KMS-11 (cell line): ENCODE measurements at regions not wholly inside any gene's neighbourhood (a gene's known extent, or its start where the extent isn't known, plus 50 kb on each side); places are given as distances from the start of the nearest gene placed in this dataset.
A peak's percentile ranks its signal among the peaks of the same experiment; 100 is the strongest.

ENCODE experiments used
- H2AFZ ChIP-seq: fragments of 200-600 bp; sonication (generic); 2 replicates; pipeline ENCODE4 v1.6.1; 2016; ENCODE audit warnings: antibody characterized with exemption, mixed run types, low read depth
- H3K27ac ChIP-seq: fragments of 200-600 bp; sonication (generic); 2 replicates; pipeline ENCODE4 v1.6.1; 2016; ENCODE audit warnings: mild to moderate bottlenecking, mixed run types
- H3K27me3 ChIP-seq: fragments of 200-600 bp; sonication (generic); 2 replicates; pipeline ENCODE4 v1.6.1; 2017; ENCODE audit warnings: mild to moderate bottlenecking, low read depth, mixed run types, moderate library complexity; ENCODE audit not compliant: insufficient read depth
- H3K36me3 ChIP-seq: fragments of 200-600 bp; sonication (generic); 2 replicates; pipeline ENCODE4 v1.6.1; 2017; ENCODE audit warnings: mild to moderate bottlenecking, mixed run types; ENCODE audit not compliant: insufficient read depth
- H3K4me1 ChIP-seq: fragments of 200-600 bp; sonication (generic); 2 replicates; pipeline ENCODE4 v1.6.1; 2016; ENCODE audit warnings: mild to moderate bottlenecking, low read depth, mixed run types; ENCODE audit not compliant: poor library complexity, severe bottlenecking
- H3K4me2 ChIP-seq: fragments of 200-600 bp; sonication (generic); 2 replicates; pipeline ENCODE4 v1.7.0; 2016; ENCODE audit warnings: mild to moderate bottlenecking, mixed run types
- H3K4me3 ChIP-seq: fragments of 200-600 bp; sonication (generic); IDR thresholded peaks from 2 replicates; pipeline ENCODE4 v1.6.1; 2017; ENCODE audit warnings: low read depth, low read length, mixed read lengths; ENCODE audit not compliant: insufficient read depth
- H3K79me2 ChIP-seq: fragments of 200-600 bp; sonication (generic); 2 replicates; pipeline ENCODE4 v1.6.1; 2016; ENCODE audit warnings: low read depth, mixed run types; ENCODE audit not compliant: insufficient read depth
- H3K9ac ChIP-seq: fragments of 200-600 bp; sonication (generic); 2 replicates; pipeline ENCODE4 v1.6.1; 2016; ENCODE audit warnings: mild to moderate bottlenecking, mixed run types
- H4K20me1 ChIP-seq: fragments of 200-600 bp; sonication (generic); 2 replicates; pipeline ENCODE4 v1.6.1; 2016; ENCODE audit warnings: mild to moderate bottlenecking, mixed run types; ENCODE audit not compliant: insufficient read depth
- TF ChIP-seq, protein P1 (sequence below): fragments of 200-600 bp; sonication (generic); conservative IDR thresholded peaks from 2 replicates; pipeline ENCODE4 v1.6.1; 2017; ENCODE audit warnings: low read depth, mild to moderate bottlenecking, antibody characterized with exemption, low read length, moderate library complexity, mixed read lengths

DNA sequence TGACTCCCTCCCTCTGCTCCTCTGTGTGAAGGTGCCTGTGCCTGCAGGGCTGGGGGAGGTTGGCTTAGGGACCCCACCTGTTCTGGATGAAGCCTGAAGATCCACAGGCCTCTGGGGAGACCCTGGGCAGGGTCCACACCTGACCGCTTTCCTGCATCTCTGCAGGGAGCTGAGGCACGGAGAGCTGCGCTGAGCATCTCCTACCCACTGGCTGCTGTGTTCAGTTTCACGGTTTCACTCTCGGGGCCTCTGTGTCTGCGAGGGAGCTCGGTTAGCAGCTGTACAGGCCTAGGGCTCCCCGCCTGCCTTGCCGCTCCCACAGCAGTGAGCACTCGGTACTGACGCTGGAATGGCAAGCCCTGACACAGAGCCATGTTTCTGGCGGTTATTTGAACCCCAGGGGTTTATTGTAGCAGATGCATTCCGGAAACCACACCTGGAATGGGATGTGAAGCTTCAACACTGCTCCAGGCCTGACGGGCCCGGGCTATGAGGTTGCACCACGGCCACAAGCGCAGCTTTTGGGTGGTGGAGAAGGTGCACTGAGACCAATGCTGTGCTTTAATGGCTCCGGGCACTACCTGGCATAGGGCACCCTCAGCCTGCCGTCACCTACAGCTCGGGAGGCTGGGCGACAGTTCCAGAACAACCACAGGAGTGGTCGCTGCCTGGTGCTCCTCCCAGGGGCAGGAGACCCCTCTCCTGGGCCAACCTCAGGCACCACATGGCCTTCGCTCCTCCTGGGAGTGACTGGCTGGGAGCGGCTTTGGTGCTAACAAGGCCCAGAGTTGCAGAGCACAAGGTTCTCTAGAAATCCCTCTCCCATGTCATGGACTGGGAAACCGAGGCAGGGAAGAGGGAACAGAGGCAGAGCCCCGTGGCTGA lies 257.9 kb downstream of the NDUFA10 start:
- no peaks in the 10 kb centered on the region for H3K36me3 ChIP-seq
- no peaks in the 10 kb centered on the region for H4K20me1 ChIP-seq
- H3K4me1 ChIP-seq = peaks cover 43% of the 10 kb centered on the region
- no peaks in the 10 kb centered on the region; the same call in 1 of the 2 replicates for H3K27me3 ChIP-seq
- H3K9ac ChIP-seq = no peak overlapping the region
- H3K79me2 ChIP-seq = no peaks in the 10 kb centered on the region
- H3K4me2 ChIP-seq = peak overlapping the region; percentile 31
- peak overlapping the region; percentile 25; the same call in 1 of the 2 replicates for H3K27ac ChIP-seq
- peak overlapping the region; percentile 44; the same call in 1 of the 2 replicates for H2AFZ ChIP-seq
- TF ChIP-seq, protein P1, sequence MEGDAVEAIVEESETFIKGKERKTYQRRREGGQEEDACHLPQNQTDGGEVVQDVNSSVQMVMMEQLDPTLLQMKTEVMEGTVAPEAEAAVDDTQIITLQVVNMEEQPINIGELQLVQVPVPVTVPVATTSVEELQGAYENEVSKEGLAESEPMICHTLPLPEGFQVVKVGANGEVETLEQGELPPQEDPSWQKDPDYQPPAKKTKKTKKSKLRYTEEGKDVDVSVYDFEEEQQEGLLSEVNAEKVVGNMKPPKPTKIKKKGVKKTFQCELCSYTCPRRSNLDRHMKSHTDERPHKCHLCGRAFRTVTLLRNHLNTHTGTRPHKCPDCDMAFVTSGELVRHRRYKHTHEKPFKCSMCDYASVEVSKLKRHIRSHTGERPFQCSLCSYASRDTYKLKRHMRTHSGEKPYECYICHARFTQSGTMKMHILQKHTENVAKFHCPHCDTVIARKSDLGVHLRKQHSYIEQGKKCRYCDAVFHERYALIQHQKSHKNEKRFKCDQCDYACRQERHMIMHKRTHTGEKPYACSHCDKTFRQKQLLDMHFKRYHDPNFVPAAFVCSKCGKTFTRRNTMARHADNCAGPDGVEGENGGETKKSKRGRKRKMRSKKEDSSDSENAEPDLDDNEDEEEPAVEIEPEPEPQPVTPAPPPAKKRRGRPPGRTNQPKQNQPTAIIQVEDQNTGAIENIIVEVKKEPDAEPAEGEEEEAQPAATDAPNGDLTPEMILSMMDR = no peak
- H3K4me3 ChIP-seq = no peak overlapping the region

DNA sequence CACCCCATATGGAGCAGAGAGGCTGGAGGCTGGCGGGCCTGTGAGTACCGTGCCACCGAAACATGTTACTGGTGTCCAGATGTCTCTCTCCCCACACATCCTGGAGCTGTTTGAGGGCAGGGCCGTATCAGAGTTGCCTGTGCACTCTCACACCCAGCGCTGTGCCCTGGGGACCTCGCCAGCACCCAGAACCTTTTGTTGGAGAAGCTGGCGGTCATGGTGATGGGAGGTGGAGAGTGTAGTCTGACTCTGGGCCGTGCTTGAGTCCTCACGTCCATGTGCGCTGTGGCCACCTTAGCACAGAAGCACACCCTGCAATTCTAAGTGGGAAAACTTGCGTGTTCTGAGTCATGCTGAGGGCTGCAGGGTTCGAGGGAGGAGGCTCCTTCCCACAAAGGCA lies 259.2 kb downstream of the NDUFA10 start:
- no peak overlapping the region for H3K9ac ChIP-seq
- H3K36me3 ChIP-seq = no peaks in the 10 kb centered on the region
- H3K4me1 ChIP-seq = peaks cover 39% of the 10 kb centered on the region
- H3K27ac ChIP-seq = no peak overlapping the region
- H3K4me3 ChIP-seq = no peak overlapping the region
- H4K20me1 ChIP-seq = no peaks in the 10 kb centered on the region
- no peak overlapping the region for H2AFZ ChIP-seq
- no peak overlapping the region for H3K4me2 ChIP-seq
- no peaks in the 10 kb centered on the region for H3K79me2 ChIP-seq
- H3K27me3 ChIP-seq = no peaks in the 10 kb centered on the region; the same call in 1 of the 2 replicates
- TF ChIP-seq, protein P1 = no peak

DNA sequence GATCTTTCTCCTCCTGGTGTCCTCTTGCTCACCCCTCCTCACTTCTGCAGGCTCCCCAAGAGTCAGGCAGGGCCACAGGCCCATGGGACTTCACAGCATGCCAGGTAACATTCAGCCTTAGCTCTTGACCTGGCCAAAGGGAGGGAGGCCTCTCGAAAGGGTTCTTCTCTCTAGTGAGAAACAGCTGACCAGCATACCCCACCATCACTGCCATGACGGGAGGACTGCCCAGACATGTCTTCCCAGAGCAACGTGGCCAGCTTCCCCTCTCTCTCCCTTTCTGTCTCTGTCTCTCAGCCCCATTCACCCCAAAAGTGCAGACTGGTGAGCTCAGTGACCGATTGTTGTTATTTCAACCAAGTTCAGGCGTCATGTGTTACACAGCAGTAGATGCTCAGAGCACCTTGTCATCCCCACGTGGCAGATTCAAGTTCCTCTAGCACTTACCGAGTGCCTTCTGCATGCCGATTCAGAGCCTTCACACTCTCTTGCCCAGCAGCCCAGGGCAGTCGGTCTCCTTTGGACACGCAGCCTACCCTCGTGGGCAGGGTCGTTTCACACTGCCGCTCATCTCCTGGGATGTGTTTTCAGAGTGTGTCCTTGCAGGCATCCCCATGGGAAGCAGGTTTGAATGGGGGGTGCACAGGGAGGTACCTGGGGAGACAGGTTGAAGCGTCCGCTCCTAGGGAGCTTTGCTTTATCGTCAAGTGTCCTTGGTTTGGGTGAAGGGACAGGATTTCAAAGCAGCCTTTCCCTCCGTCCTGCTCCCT lies 259.9 kb downstream of the NDUFA10 start:
- Histone ChIP-seq H3K79me2 (no peaks in the 10 kb centered on the region), H3K36me3 (no peaks in the 10 kb centered on the region), H3K9ac (no peak overlapping the region), H3K27ac (no peak overlapping the region), H3K4me1 (peaks cover 33% of the 10 kb centered on the region), H3K27me3 (no peaks in the 10 kb centered on the region; the same call in 1 of the 2 replicates), H3K4me2 (no peak overlapping the region), H2AFZ (no peak overlapping the region), H4K20me1 (no peaks in the 10 kb centered on the region), H3K4me3 (no peak overlapping the region)
- TF ChIP-seq, protein P1 = no peak

DNA sequence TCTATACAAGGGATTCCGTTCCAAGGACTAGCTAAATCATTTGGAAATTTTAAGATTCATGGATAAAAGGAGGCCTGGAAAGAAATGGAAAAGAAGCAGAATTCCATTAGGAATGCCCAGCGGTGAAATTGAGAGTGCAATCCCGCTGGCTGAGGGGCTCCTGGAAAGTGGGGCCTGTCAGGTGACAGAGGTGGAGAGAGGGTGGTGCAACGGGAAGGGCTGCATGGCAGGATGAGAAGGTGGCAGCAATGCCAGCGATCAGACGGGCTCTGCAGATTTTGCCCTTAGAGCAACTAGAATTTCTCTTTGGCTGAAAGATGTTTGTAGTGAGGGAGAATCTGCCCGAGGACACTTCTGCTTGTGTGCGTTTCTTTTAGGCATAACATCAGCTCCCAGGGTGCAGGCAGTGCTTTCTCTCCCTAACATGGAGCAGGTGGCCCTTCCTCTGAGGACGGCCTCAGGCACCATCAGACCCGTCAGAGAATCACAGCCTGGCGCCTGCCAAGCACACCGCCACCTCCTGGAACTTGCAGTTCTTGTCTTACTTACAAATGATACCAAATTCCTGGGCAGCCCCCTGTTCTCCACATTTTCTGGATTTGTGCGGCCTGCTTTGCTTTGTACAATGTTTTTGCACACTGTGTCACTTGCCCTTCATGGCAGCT lies 261.6 kb downstream of the NDUFA10 start:
- H3K4me2 ChIP-seq = no peak overlapping the region
- TF ChIP-seq, protein P1 = no peak
- no peaks in the 10 kb centered on the region; the same call in 1 of the 2 replicates for H3K27me3 ChIP-seq

More for the DNA sequence above, 261.6 kb downstream of the NDUFA10 start:
- no peak overlapping the region for H3K4me3 ChIP-seq
- no peak overlapping the region for H2AFZ ChIP-seq
- no peaks in the 10 kb centered on the region for H3K79me2 ChIP-seq
- H3K36me3 ChIP-seq = no peaks in the 10 kb centered on the region
- no peak overlapping the region for H3K27ac ChIP-seq
- no peak overlapping the region for H3K9ac ChIP-seq
- no peaks in the 10 kb centered on the region for H4K20me1 ChIP-seq
- H3K4me1 ChIP-seq = peaks cover 19% of the 10 kb centered on the region
